ENCODE measurements at regions not wholly inside any gene's neighbourhood (a gene's known extent, or its start where the extent isn't known, plus 50 kb on each side); places are given as distances from the start of the nearest gene placed in this dataset.
A peak's percentile ranks its signal among the peaks of the same experiment; 100 is the strongest.

- H3K4me2 ChIP-seq = no peak overlapping the region
- TF ChIP-seq EZH2 (IDR thresholded peaks at IDR 0.05; ENCODE audit: low read depth) (no peak), CTCF (conservative IDR thresholded peaks at IDR 0.05) (no peak)
- no peaks in the 10 kb centered on the region for H3F3A ChIP-seq (ENCODE audit: insufficient read depth, low read depth)
- H3K79me2 ChIP-seq (ENCODE audit: low read depth) = no peaks in the 10 kb centered on the region
- H3K4me3 ChIP-seq = no peak overlapping the region
- no peaks in the 10 kb centered on the region for H3K36me3 ChIP-seq (ENCODE audit: low read depth)
- H3K27me3 ChIP-seq (ENCODE audit: insufficient read depth, low read depth) = no peaks in the 10 kb centered on the region
- peak in 1 of 2 experiments; percentile 17 for DNase-seq
- H3K4me1 ChIP-seq (replicated peaks; ENCODE audit: insufficient read depth) = no peaks in the 10 kb centered on the region
- ChIA-PET CTCF (no interaction called here), POLR2A (ENCODE audit: unreplicated experiment) (interaction anchor here (0.5 kb wide), 1 partner anchor 26 kb away, joined by 9 read pairs; no protein-coding TSS in a partner anchor)
- BruUV-seq (replicated peaks) = no TSS peak
- no peaks in the 10 kb centered on the region for H3K9me2 ChIP-seq (ENCODE audit: insufficient read depth)
- intact Hi-C loops (cut with micrococcal nuclease; ENCODE audit: unreplicated experiment) = no loop called here
- H4K20me1 ChIP-seq (ENCODE audit: insufficient read depth) = no peaks in the 10 kb centered on the region
- no peak overlapping the region for H3K27ac ChIP-seq
- no peak overlapping the region for H2AFZ ChIP-seq
- H3K9me3 ChIP-seq (ENCODE audit: insufficient read depth, low read depth) = no peaks in the 10 kb centered on the region
Measured at GRCh38 chr6:137353842-137354397, 134.7 kb upstream of the IFNGR1 start.

GRCh38 chr6:137353346-137353745, 134.2 kb upstream of the IFNGR1 start:
- no peak overlapping the region for H3K4me2 ChIP-seq
- H3K36me3 ChIP-seq (ENCODE audit: low read depth) = no peaks in the 10 kb centered on the region
- H4K20me1 ChIP-seq (ENCODE audit: insufficient read depth) = no peaks in the 10 kb centered on the region
- TF ChIP-seq EZH2 (IDR thresholded peaks at IDR 0.05; ENCODE audit: low read depth) (no peak), CTCF (conservative IDR thresholded peaks at IDR 0.05) (no peak)
- peak in 1 of 2 experiments; percentile 26 for DNase-seq
- no peak overlapping the region for H3K27ac ChIP-seq
- POLR2A ChIA-PET (ENCODE audit: unreplicated experiment) = no interaction called here
- CTCF ChIA-PET = no interaction called here
- H3K9me3 ChIP-seq (ENCODE audit: insufficient read depth, low read depth) = no peaks in the 10 kb centered on the region
- intact Hi-C loops (cut with micrococcal nuclease; ENCODE audit: unreplicated experiment) = no loop called here
- H3K27me3 ChIP-seq (ENCODE audit: insufficient read depth, low read depth) = no peaks in the 10 kb centered on the region
- no peaks in the 10 kb centered on the region for H3F3A ChIP-seq (ENCODE audit: insufficient read depth, low read depth)
- H3K4me1 ChIP-seq (replicated peaks; ENCODE audit: insufficient read depth) = no peaks in the 10 kb centered on the region
- H2AFZ ChIP-seq = no peak overlapping the region
- no peak overlapping the region for H3K4me3 ChIP-seq
- no peaks in the 10 kb centered on the region for H3K9me2 ChIP-seq (ENCODE audit: insufficient read depth)
- no TSS peak for BruUV-seq (replicated peaks)
- no peaks in the 10 kb centered on the region for H3K79me2 ChIP-seq (ENCODE audit: low read depth)

GRCh38 chr6:137352859-137353258, 133.7 kb upstream of the IFNGR1 start:
- H3K4me1 ChIP-seq (replicated peaks; ENCODE audit: insufficient read depth) = no peaks in the 10 kb centered on the region
- H3K9me3 ChIP-seq (ENCODE audit: insufficient read depth, low read depth) = no peaks in the 10 kb centered on the region
- no peaks in the 10 kb centered on the region for H3F3A ChIP-seq (ENCODE audit: insufficient read depth, low read depth)
- POLR2A ChIA-PET (ENCODE audit: unreplicated experiment) = interaction anchor here (0.6 kb wide), 1 partner anchor 1089 kb away, joined by 3 read pairs; no protein-coding TSS in a partner anchor
- H3K4me3 ChIP-seq = no peak overlapping the region
- no peak overlapping the region for H3K27ac ChIP-seq
- H3K27me3 ChIP-seq (ENCODE audit: insufficient read depth, low read depth) = no peaks in the 10 kb centered on the region
- CTCF ChIA-PET = no interaction called here
- no peaks in the 10 kb centered on the region for H3K36me3 ChIP-seq (ENCODE audit: low read depth)
- no peak overlapping the region for H2AFZ ChIP-seq
- DNase-seq = no peak
- H3K79me2 ChIP-seq (ENCODE audit: low read depth) = no peaks in the 10 kb centered on the region
- H4K20me1 ChIP-seq (ENCODE audit: insufficient read depth) = no peaks in the 10 kb centered on the region
- no peak for TF ChIP-seq CTCF (conservative IDR thresholded peaks at IDR 0.05)
- TF ChIP-seq EZH2 (IDR thresholded peaks at IDR 0.05; ENCODE audit: low read depth) = no peak
- BruUV-seq (replicated peaks) = no TSS peak
- no peaks in the 10 kb centered on the region for H3K9me2 ChIP-seq (ENCODE audit: insufficient read depth)
- intact Hi-C loops (cut with micrococcal nuclease; ENCODE audit: unreplicated experiment) = no loop called here
- no peak overlapping the region for H3K4me2 ChIP-seq
